ENCODE measurements at regions not wholly inside any gene's neighbourhood (a gene's known extent, or its start where the extent isn't known, plus 50 kb on each side); places are given as distances from the start of the nearest gene placed in this dataset.

GRCh38 chr18:67957684-67958083 is 441.2 kb upstream of the DSEL start:
- DNase-seq: no peak

DNA sequence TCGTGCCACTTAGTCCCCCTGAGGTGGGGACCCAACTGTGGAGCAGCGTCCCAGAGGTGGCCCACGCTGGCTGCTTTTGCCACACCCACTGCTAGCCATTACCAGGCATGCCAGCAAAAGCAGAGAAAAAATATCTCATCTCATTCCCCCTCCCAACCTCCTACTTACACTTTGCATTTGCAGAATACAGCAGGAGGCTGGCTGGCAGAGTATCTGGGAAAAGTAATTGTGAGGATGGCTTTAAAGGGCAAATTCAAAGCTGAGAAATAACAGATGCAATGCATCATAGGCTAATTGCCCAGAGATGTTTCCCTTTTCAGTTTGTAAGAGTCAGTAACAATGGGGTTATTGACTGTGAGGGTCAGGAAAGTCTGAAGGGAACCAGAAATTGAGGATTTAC is 438.1 kb upstream of the DSEL start:
- DNase-seq: no peak

GRCh38 chr18:67951137-67951536 is 434.6 kb upstream of the DSEL start:
- no peak for DNase-seq

DNA sequence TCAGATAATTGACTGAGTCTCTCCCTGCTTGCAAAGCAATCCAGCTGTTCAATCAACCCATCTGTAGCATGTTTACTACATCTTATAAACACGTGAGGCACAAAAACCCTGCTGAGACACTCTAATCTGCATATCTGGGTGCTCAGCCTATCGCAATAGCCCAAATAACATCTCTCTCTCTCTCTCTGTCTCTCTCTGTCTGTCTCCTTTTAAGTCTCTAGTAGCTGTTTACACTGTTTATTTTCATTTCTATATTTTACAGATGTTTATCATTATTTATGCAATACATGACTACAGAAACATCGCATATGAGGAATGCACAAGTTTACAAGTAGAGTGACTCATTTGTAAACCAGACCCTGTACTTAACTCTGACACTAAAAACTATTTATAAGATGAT is 422.1 kb upstream of the DSEL start:
- DNase-seq: no peak

- no peak for DNase-seq
Measured at GRCh38 chr18:67935638-67936037, 419.1 kb upstream of the DSEL start.

GRCh38 chr18:67933271-67933670 is 416.8 kb upstream of the DSEL start:
- DNase-seq: no peak

GRCh38 chr18:67932271-67932670 is 415.8 kb upstream of the DSEL start:
- DNase-seq: no peak

GRCh38 chr18:67926929-67927864 is 410.7 kb upstream of the DSEL start:
- DNase-seq: no peak

DNA sequence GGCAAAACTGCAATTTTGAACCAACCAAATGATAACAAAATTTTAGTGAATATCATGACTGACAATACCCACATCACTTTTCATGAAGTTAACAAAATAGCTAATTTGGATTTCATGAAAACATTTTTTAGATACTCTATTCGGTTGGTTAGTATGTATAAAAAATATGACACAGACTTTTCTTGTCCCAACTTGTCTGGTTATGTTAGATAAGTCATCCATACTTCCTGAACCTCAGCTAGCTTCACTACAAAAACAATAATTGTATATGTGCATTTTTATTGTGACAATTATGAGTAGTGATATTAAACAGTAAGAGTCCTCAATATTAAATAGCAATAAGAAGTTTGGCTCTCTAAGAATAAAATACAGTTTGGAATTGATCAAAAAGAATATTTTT is 408.1 kb upstream of the DSEL start:
- no peak for DNase-seq

- no peak for DNase-seq
Measured at GRCh38 chr18:67919316-67919715, 402.8 kb upstream of the DSEL start.

DNA sequence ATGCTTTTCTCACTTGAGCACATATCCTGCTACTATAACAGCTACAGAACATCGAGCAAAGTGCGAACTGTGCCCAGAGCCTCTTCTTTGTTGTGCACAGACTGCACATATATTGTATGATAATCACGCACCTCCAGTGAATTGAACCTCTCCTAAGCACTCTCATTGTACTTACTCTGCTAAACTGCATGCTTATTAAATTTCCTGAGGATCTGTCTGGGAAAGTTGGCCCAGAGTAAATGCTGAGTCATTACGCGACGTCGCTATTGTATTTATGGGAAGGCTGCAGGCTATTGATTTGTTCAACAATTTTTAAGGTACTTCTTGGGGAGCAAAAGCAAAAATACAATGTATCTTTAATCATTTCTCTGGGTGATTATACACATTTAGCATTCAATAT is 399.6 kb upstream of the DSEL start:
- peak; percentile 10 for DNase-seq

GRCh38 chr18:67913040-67913439 is 396.5 kb upstream of the DSEL start:
- DNase-seq: no peak

GRCh38 chr18:67901573-67901972 is 385.1 kb upstream of the DSEL start:
- no peak for DNase-seq

- no peak for DNase-seq
Measured at GRCh38 chr18:67896451-67896850, 379.9 kb upstream of the DSEL start.

DNA sequence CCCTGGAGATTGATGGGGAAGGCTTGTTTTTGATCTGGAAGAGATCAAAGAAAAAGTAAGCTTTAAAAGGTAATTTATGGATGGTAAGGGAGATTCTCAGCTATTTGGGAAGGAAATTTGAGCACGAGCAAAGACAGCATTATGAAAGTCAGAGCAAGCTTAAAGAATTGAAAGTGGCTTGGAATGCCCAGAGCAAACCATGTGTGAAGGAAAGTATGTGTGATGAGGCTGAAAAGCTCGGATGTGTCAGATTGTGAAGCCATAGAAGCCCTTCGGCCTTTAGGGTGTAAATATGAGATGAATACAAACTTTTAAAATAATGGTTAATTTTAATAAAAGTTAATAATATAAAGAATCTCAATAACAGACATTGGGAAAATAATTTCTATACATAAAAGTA is 377.4 kb upstream of the DSEL start:
- DNase-seq: no peak

DNA sequence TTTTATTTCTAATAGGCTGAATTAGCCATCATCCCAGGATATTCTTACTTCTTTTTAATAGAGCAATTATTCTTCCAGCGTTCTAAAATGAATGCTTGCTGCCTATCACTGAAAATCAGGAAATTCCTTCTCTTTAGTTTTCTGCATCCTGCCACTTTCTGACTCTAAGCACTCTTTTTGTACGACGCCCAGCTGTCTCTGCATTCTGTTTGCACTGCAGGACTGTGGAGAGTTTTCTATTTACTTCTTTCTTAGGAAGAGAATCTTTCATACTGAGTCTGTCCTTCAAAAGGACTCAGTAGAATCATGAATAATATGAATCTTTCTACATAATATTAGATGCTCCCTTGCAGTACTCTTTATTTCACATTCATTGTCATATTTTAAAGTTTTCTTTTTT is 360.4 kb upstream of the DSEL start:
- DNase-seq: no peak

GRCh38 chr18:67875944-67876343 is 359.4 kb upstream of the DSEL start:
- no peak for DNase-seq

GRCh38 chr18:67875060-67875459 is 358.5 kb upstream of the DSEL start:
- no peak for DNase-seq

- DNase-seq: no peak
Measured at GRCh38 chr18:67865400-67865799, 348.9 kb upstream of the DSEL start.

DNA sequence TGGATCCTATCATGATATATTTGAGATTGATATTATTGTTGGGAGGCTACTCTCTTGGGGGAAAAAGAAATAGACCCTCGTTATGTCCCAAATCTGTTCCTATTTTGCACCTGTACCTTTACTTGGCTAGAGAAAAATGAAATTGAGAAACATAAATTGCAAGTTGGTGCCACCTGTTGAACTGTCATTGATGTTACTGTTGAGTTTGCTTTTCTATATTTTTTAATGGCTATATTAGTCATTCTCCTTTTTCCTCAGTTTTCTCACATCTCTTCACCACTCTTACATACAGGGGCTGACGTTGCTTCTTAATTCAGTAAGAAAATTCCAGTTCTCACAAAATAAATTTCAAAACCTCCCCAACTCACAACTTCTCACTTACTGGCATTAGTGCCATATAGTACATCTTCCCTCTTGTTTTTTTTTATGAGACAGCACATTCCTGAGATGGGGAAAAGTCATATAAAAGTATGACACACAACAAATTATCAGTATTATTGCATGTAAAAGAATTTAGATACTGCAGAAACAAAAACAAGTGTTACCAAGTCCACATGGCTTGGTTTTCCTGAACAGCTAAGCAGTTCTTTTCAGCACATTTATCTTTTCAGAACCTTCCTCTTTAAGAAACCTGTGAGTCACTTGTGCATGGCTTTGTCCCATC is 348.3 kb upstream of the DSEL start:
- no peak for DNase-seq

DNA sequence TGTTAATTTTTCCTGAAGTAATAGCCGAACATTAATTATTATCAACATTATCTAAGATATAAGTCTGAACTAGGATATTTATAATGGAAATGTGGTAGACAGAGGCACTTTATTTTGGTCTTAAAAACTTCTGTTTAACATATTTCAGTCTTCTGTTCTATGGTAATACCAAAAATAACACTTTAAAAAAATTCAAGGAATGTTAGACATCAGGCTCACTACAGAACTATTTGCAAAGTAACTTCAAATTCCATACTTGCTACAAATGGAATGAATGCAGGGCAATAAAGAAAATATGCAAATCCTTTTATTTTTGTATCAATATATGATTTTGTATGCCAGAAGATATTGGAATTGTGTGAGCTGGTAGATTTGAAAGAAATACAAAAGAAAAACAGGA is 345.5 kb upstream of the DSEL start:
- DNase-seq: no peak

DNA sequence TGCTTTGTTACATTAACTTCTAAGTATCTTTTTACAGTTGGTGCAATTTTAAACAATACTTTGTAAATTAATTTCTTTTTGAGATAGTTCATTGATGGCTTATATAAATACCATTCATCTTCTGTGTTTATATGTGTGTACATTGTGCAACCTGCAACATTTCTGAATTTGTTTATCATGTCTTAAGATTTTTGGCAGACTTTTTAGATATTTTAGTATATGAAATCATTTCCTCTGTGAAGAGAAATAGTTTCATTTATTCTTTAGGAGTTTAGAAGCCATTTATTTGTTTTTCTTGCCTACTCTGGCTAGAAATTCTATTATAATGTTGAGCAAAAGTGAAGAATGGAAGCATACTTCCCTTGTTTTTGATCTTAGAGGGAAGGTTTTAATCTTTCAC is 337.8 kb upstream of the DSEL start:
- DNase-seq: no peak

DNA sequence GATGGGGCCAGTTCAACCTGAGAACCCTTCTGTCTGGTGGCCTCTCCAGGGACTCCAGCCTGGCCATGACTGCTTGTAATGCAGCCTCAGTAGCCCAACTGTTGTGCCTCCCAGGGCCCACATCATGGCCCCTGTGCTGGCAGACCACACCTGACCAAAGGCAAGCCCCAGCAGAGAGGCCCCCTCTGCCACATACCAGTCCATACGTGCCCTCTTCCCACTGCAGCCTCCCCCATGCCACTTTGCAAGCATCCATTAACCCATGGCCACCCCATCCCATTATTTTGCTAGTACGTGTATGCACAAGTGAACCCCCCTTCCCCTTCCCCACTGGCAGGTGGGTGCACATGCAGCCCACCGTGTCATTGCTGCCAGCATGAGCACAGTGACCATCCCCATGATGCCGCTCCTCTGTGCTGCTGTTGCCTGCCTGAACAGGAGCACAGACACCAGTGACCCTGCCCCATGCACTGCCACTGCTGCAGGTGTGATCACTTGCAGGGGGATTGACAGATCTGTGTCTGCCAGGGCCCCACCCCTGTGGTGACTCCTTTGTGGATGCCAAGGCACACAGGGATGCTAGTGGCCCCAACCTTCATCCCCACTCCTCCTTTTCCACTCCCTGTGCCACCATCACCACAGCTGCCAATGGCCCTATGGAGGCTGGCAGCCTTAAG is 330.0 kb upstream of the DSEL start:
- no peak for DNase-seq

DNA sequence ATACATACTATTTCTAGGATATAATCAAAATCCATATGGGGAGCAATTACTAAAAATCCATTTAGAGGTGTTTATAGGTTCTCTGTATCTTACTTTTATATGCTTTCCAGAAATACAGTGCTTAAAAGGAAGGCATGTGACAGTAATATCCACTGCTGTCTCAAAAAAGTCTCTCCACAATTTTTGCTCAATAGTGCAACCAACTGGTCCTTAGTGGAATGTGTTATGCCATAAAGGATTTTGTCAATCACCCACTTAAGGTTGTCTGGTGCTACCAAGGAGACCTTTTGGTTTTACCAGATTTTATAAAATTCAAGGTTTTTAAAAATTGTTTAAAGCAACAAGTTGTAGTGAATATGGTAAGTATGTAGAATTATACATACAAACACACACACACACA is 328.5 kb upstream of the DSEL start:
- DNase-seq: no peak
